Adrenal gland (tissue), 9 donors: ENCODE measurements at regions not wholly inside any gene's neighbourhood (a gene's known extent, or its start where the extent isn't known, plus 50 kb on each side); places are given as distances from the start of the nearest gene placed in this dataset.

Source experiments
- DNase-seq, 7 donors: peaks; one replicate each; pipeline ENCODE4 v3.0.0-alpha.2; 2019 to 2020
- H3K27ac ChIP-seq, 5 donors: fragments of 200-600 bp; sonication (generic) in 4 of 5; 1 replicate in 3 of 5; 2 replicates in 2 of 5; pipeline versions ENCODE4 v1.5.1 to v1.8.0; 2016 to 2020; ENCODE audit warnings: mild to moderate bottlenecking in 1 of 5
- H3K27me3 ChIP-seq: fragments of 200-600 bp; 2 replicates; pipeline ENCODE4 v1.8.0; 2021
- H3K36me3 ChIP-seq, 2 donors: fragments of 200-600 bp; replicated peaks in 1 of 2; 1 replicate in 1 of 2; 2 replicates in 1 of 2; pipeline versions ENCODE4 v1.5.1 to v1.8.0; 2018 to 2022
- H3K4me1 ChIP-seq, 2 donors: fragments of 200-600 bp; replicated peaks in 1 of 2; 1 replicate in 1 of 2; 2 replicates in 1 of 2; pipeline versions ENCODE4 v1.5.1 to v1.8.0; 2018 to 2021
- H3K4me3 ChIP-seq, 4 donors: fragments of 200-600 bp; sonication (generic) in 3 of 4; one replicate each; pipeline ENCODE4 v1.5.1; 2016 to 2018
- H3K9me3 ChIP-seq, 3 donors: fragments of 200-600 bp; sonication (generic) in 1 of 3; replicated peaks in 1 of 3; 1 replicate in 2 of 3; 2 replicates in 1 of 3; pipeline versions ENCODE4 v1.5.1 to v1.8.0; 2016 to 2021
- CTCF ChIP-seq, 6 experiments: fragments of 450-650 bp in 4 of 6; fragments of 200-600 bp in 2 of 6; sonication (generic) in 1 of 6; IDR thresholded peaks; 1 replicate in 5 of 6; 2 replicates in 1 of 6; pipeline versions ENCODE4 v1.5.1 to v1.8.0; 2016 to 2021; ENCODE audit warnings: antibody characterized with exemption in 6 of 6, mild to moderate bottlenecking in 2 of 6, moderate library complexity in 1 of 6
- POLR2A ChIP-seq, 2 donors: fragments of 450-650 bp; IDR thresholded peaks; one replicate each; pipeline ENCODE4 v1.6.1; 2017; ENCODE audit warnings: antibody characterized with exemption in 2 of 2, mild to moderate bottlenecking in 2 of 2, moderate library complexity in 1 of 2
- WGBS, 4 donors: extraction: QIAGEN DNeasy Blood & Tissue Kit in 2 of 4; methylation state at CpG; one replicate each; pipeline versions ENCODE4 v1.1.5 to v1.1.7; 2013 to 2017; 5-methylcytosine and 5-hydroxymethylcytosine counted together
- intact Hi-C, 2 donors: fragments of 100-400 bp; cut with DNase I; formaldehyde crosslinking; loops; one replicate each; pipeline versions ENCODE4 v1.14.1 to v1.15.0; 2022 to 2023
- donor health status: healthy with polysubstance abuse.
- donor health status: Bipolar disorder and iron deficiency.
- donor health status: DM: yes; HTN: yes; CAD: no.
- donor health status: DM: no; HTN: no; CAD: no.
- donor health status: DM: no; HTN: no; CAD: no.

- H3K27me3 ChIP-seq, result no peaks in the 10 kb centered on the region
- no peaks in the 10 kb centered on the region for H3K9me3 ChIP-seq
- no peak overlapping the region for H3K4me3 ChIP-seq
- DNase-seq, result no peak
- WGBS, 4 donors, result 88 to 93% (median 90%) methylated on average over 1 of the region's 1 CpG
- intact Hi-C loops, result no loop called here
- no peak overlapping the region for H3K27ac ChIP-seq
- H3K36me3 ChIP-seq, result no peaks in the 10 kb centered on the region
- TF ChIP-seq CTCF (IDR thresholded peaks at IDR 0.05) (no peak), POLR2A (IDR thresholded peaks at IDR 0.05) (no peak)
- H3K4me1 ChIP-seq, result no peaks in the 10 kb centered on the region
Observed at GRCh38 chr12:89140141-89140540, 212.2 kb downstream of the DUSP6 start.

GRCh38 chr12:89139390-89139789 lies 212.9 kb downstream of the DUSP6 start:
- H3K27me3 ChIP-seq, result no peaks in the 10 kb centered on the region
- intact Hi-C loops, result no loop called here
- 57 to 60% (median 58%) methylated on average over 4 of the region's 4 CpGs for WGBS, 4 donors

GRCh38 chr12:89138048-89138852 lies 214.1 kb downstream of the DUSP6 start:
- H3K27me3 ChIP-seq, result no peaks in the 10 kb centered on the region
- H3K36me3 ChIP-seq, result no peaks in the 10 kb centered on the region
- no peak for DNase-seq
- H3K9me3 ChIP-seq, result no peaks in the 10 kb centered on the region
- no peak overlapping the region for H3K27ac ChIP-seq
- TF ChIP-seq CTCF (IDR thresholded peaks at IDR 0.05) (no peak), POLR2A (IDR thresholded peaks at IDR 0.05) (no peak)
- no peak overlapping the region for H3K4me3 ChIP-seq
- H3K4me1 ChIP-seq, result no peaks in the 10 kb centered on the region
- intact Hi-C loops, result no loop called here

More at GRCh38 chr12:89139390-89139789, 212.9 kb downstream of the DUSP6 start:
- Histone ChIP-seq H3K27ac (no peak overlapping the region), H3K9me3 (no peaks in the 10 kb centered on the region), H3K36me3 (no peaks in the 10 kb centered on the region), H3K4me3 (no peak overlapping the region), H3K4me1 (no peaks in the 10 kb centered on the region)
- TF ChIP-seq CTCF (IDR thresholded peaks at IDR 0.05), result no peak
- TF ChIP-seq POLR2A (IDR thresholded peaks at IDR 0.05), result no peak
- no peak for DNase-seq

- intact Hi-C loops, result no loop called here
Observed at GRCh38 chr12:89135976-89136634, 216.2 kb downstream of the DUSP6 start.

More at GRCh38 chr12:89135976-89136634, 216.2 kb downstream of the DUSP6 start:
- Histone ChIP-seq H3K27me3 (no peaks in the 10 kb centered on the region), H3K9me3 (no peaks in the 10 kb centered on the region), H3K27ac (no peak overlapping the region), H3K36me3 (no peaks in the 10 kb centered on the region), H3K4me1 (no peaks in the 10 kb centered on the region), H3K4me3 (no peak overlapping the region)
- DNase-seq, result no peak
- TF ChIP-seq CTCF (IDR thresholded peaks at IDR 0.05) (no peak), POLR2A (IDR thresholded peaks at IDR 0.05) (no peak)
